ENCODE measurements at regions not wholly inside any gene's neighbourhood (a gene's known extent, or its start where the extent isn't known, plus 50 kb on each side); places are given as distances from the start of the nearest gene placed in this dataset.
A peak's percentile ranks its signal among the peaks of the same experiment; 100 is the strongest.

DNA sequence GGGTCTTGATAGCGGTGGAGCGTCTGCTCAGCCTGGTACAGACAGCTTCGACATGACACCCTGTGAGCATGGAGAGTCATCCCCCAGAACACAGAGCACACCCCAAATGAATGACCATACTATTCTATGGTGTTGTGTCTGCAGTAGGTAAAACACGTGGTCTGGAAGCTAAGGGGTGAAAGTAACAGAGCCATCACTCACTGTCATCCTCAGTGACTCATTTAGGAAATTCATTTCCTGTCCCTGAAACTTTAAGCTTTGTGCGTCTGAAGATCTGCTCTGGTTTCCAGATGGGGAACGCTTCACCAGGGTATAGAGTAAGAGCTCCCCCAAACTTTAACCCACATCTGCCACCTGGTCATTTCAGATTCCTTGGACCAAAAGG lies 94.8 kb upstream of the DISP3 start:
- peaks cover 2 to 5% of the 10 kb centered on the region in 2 donors for H3K9me3 Mint-ChIP-seq
- no peak overlapping the region for H3K4me3 Mint-ChIP-seq
- DNase-seq, result no peak

DNA sequence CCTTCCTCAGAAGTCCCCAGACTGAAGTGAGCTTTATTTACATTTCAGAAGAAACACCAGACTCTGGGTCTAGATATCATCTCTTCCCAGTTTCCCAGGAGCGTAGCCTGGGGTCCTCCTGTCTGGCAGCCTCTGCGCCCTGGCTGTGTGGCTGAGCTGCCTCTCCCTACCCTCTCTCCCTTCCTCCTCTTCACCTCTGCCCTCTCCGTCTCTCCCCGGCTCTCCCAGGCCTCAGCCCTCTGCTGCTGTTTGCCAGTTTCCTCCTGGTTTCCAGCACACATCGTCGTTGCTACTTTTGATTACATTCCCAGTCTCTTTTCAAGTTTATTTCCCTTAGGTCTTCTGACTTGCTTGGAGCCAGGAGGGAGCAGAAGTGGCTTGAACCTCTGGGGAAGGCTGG lies 91.1 kb upstream of the DISP3 start:
- peaks cover 14 to 24% of the 10 kb centered on the region in 2 donors for H3K4me1 Mint-ChIP-seq
- no peaks in the 10 kb centered on the region for H3K36me3 Mint-ChIP-seq
- H3K27me3 Mint-ChIP-seq, result peaks cover 28 to 30% of the 10 kb centered on the region in 2 donors
- H3K9me3 Mint-ChIP-seq, result no peaks in the 10 kb centered on the region
- H3K4me3 Mint-ChIP-seq, result no peak overlapping the region
- DNase-seq (no peak), ATAC-seq (replicated peaks) (no peak)
- H3K27ac Mint-ChIP-seq, result no peak overlapping the region

More for the DNA sequence above, 94.8 kb upstream of the DISP3 start:
- H3K27ac Mint-ChIP-seq, result no peak overlapping the region
- peaks cover 28 to 33% of the 10 kb centered on the region in 2 donors for H3K27me3 Mint-ChIP-seq
- ATAC-seq (replicated peaks), result peak; percentile 55 to 74
- H3K36me3 Mint-ChIP-seq, result no peaks in the 10 kb centered on the region
- peaks cover 13 to 19% of the 10 kb centered on the region in 2 donors for H3K4me1 Mint-ChIP-seq

DNA sequence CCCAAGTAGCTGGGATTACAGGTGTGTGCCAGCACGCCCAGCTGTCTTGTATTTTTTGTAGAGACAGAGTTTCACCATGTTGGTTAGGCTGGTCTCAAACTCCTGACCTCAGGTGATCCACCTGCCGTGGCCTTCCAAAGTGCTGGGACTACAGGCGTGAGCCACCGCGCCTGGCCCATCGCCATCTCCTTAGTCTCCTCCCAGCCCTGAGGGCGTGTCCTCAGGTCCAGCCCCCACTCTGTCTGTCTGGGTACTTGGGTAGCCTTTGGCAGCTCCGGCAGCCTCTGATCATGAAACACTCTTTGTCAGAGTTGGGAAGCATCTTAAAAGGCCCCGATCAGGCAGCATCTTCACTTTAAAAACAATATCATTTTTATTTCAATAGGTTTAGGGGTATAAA lies 90.3 kb upstream of the DISP3 start:
- H3K27ac Mint-ChIP-seq, result no peak overlapping the region
- no peaks in the 10 kb centered on the region for H3K9me3 Mint-ChIP-seq
- H3K4me1 Mint-ChIP-seq, result peaks cover 12 to 21% of the 10 kb centered on the region in 2 donors
- H3K27me3 Mint-ChIP-seq, result peaks cover 28% of the 10 kb centered on the region in 2 donors
- no peak for DNase-seq
- H3K36me3 Mint-ChIP-seq, result no peaks in the 10 kb centered on the region
- H3K4me3 Mint-ChIP-seq, result no peak overlapping the region
- no peak for ATAC-seq (replicated peaks)

DNA sequence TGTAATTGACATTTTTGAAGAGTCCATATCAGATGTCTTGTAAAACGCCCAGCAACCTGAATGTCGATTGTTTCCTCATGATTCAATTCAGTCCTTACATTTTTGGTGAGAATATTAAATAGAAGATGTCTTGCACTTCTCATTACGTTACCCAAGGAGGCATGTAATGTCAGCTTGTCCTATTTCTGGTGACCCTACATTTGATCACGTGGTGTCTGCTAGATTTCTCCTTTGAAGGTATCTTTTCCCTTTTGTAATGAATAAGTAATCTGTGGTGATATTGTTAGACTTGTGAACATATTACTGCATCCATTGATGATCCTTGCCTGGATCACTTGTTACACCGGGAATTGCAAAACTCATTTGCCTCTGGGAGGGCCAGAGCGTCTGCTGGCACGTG lies 87.6 kb upstream of the DISP3 start:
- no peak overlapping the region for H3K27ac Mint-ChIP-seq

DNA sequence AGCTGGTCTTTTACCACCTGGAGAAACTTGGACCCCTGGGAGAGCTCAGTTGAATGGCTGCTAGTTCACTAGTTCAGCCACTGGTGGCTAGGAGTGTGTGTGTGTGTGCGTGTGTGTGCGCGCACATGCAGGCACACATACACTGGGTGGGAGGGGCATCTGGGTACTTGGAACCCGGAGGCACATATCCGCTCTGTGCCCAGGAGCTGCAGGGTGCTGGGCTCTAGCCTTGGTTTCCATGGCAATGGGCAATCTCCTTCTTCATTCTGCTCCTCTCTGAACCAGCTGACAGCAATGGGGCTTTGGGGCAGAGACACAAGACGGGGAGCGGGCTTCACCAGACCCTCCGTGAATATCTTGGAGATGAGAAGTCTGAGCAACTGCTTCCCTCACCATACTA lies 87.1 kb upstream of the DISP3 start:
- Mint-ChIP-seq H3K4me3 (no peak overlapping the region), H3K27ac (no peak overlapping the region), H3K36me3 (no peaks in the 10 kb centered on the region), H3K27me3 (peaks cover 25 to 36% of the 10 kb centered on the region in 2 donors), H3K9me3 (no peaks in the 10 kb centered on the region), H3K4me1 (peaks cover 4 to 10% of the 10 kb centered on the region in 2 donors)
- DNase-seq (no peak), ATAC-seq (replicated peaks) (no peak)

More for the DNA sequence above, 87.6 kb upstream of the DISP3 start:
- DNase-seq, result no peak
- no peak for ATAC-seq (replicated peaks)
- Mint-ChIP-seq H3K4me3 (no peak overlapping the region), H3K27me3 (peaks cover 21 to 37% of the 10 kb centered on the region in 2 donors), H3K36me3 (no peaks in the 10 kb centered on the region), H3K9me3 (no peaks in the 10 kb centered on the region), H3K4me1 (peaks cover 4 to 10% of the 10 kb centered on the region in 2 donors)

DNA sequence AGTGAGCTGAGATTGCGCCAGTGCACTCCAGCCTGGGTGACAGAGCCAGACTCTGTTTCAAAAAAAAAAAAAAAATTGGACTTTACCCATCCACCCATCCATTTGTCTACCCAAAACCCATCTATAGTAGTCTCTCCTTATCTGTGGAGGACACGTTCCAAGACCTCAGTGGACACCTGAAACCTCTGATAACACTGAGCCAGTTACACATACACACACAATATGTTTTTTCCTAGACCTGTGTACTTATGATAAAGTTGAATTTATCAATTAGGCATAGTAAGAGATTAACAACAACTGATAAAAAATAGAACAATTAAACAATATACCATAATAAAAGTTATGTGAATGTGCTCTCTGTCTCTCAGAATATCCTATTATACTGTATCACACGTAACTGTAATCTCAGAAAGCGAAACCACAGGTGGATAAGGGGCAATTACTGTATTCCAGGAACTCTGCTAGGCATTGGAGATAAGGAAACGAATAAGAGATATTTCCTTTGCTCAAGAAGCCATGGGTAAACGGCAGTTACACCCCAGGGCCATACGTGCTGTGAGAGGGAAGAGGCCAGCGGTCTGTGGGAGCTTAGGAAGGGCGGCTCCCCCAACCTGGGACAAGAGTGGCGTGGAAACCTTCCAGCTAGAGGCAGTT lies 84.2 kb upstream of the DISP3 start:
- no peak overlapping the region for H3K27ac Mint-ChIP-seq
- no peak for ATAC-seq (replicated peaks)
- DNase-seq, result no peak
- peaks cover 20 to 28% of the 10 kb centered on the region in 2 donors for H3K27me3 Mint-ChIP-seq
- no peaks in the 10 kb centered on the region for H3K36me3 Mint-ChIP-seq
- H3K9me3 Mint-ChIP-seq, result no peaks in the 10 kb centered on the region
- H3K4me1 Mint-ChIP-seq, result peaks cover 1 to 10% of the 10 kb centered on the region in 2 donors
- H3K4me3 Mint-ChIP-seq, result no peak overlapping the region

DNA sequence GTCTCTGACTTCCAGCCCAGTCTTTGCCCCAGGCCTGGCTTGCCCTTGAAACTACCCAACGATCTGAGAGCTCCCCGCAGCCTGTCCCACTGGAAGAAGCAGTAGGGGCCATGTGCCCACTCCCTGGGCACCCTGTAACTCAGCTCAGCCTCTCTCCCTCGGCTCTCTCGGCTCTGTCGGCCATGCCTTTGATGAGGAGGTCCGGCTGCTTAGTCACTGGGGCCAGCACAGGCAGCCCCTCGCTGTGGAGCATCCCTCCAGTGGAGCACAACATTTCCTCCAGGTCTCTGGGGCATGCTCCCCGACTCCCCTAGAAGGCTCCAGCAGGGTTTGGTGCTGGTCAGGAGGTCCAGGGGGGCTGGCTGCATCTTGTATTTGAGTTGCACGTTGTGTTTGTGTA lies 83.3 kb upstream of the DISP3 start:
- H3K36me3 Mint-ChIP-seq, result no peaks in the 10 kb centered on the region
- peaks cover 1 to 10% of the 10 kb centered on the region in 2 donors for H3K4me1 Mint-ChIP-seq
- peaks cover 20 to 28% of the 10 kb centered on the region in 2 donors for H3K27me3 Mint-ChIP-seq
- DNase-seq, result no peak
- no peak overlapping the region for H3K4me3 Mint-ChIP-seq
- no peak for ATAC-seq (replicated peaks)
- H3K9me3 Mint-ChIP-seq, result no peaks in the 10 kb centered on the region
- no peak overlapping the region for H3K27ac Mint-ChIP-seq

DNA sequence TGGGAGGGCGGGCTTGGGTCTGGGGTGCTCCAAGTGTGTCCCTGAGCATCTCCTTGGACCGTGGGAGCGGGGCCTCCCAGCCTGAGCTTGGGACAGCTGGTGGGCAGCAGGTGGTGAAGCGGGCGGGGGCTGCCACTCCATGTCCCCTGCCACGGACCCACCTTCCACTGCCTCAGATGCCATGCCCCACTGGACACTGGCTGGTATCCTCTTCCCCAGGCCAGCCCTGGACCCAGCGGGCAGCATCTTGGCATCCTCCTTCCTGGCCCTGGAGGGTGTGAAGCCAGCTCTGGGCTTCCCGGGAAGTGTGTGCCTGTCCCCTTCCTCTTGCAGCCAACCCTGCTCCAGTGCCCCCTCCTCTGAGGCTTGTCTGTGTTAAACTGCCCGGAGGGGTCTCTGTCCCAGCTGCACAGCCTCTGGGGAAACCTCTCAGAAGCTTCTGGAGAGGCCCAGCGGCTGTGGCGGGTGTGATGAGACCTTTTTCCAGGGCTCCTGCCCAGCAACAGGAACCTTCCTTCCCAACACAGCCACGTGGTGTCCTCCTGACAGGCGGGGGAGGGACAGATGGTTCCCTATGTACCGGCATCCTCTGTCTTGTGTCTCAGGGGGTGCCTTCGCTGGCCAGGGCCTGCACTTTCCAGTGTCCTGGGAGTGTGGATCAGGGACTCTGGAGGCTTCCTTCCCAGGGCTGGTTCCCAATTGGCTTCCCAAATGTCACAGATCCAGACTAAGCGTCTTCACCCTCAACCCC lies 81.6 kb upstream of the DISP3 start:
- Mint-ChIP-seq H3K4me1 (peaks cover 0 to 5% of the 10 kb centered on the region in 2 donors), H3K27ac (peak overlapping the region; percentile 27), H3K36me3 (no peaks in the 10 kb centered on the region), H3K9me3 (no peaks in the 10 kb centered on the region), H3K4me3 (no peak overlapping the region), H3K27me3 (peaks cover 20 to 28% of the 10 kb centered on the region in 2 donors)
- DNase-seq (no peak), ATAC-seq (replicated peaks) (no peak)

DNA sequence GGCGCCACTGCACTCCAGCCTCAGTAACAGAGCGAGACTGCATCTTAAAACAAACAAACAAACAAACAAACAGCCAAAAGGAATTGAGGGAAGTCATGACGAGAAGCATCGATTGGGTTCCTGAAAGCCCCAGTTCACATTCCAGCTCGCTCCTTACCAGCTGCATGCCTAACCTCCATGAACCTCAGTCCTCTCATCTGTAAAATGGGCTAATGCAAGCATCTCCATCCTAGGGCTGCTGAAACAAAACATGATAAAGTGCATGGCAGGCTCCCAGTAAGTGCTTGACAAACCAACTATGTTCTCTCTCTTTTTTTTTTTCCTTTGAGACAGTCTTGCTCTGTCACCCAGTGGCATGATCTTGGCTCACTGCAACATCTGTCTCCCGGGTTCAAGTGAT lies 79.7 kb upstream of the DISP3 start:
- Mint-ChIP-seq H3K9me3 (no peaks in the 10 kb centered on the region), H3K27me3 (peaks cover 16 to 28% of the 10 kb centered on the region in 2 donors), H3K4me1 (peaks cover 0 to 5% of the 10 kb centered on the region in 2 donors), H3K4me3 (no peak overlapping the region), H3K27ac (no peak overlapping the region), H3K36me3 (no peaks in the 10 kb centered on the region)
- DNase-seq (no peak), ATAC-seq (replicated peaks) (no peak)

DNA sequence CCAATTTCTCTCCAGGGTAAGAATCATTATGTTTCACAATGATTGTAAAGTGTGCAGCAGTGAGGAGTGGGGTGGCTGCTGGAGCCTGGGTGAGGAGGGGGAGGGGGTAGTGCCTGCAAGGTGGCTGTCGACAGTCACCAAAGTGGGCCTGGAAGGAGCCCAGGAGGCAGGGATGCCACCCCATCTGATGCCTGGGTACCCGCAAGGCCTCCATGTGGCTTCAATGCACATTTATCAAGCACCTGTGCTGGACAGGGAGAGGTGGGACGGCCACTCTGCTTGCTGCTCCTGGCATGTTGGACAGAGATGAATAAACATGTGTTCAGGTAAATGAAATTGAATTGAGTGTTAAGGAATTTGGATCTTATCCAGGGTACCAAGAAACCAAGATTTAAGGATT lies 78.8 kb upstream of the DISP3 start:
- no peaks in the 10 kb centered on the region for H3K36me3 Mint-ChIP-seq
- H3K9me3 Mint-ChIP-seq, result no peaks in the 10 kb centered on the region
- H3K27me3 Mint-ChIP-seq, result peaks cover 16 to 27% of the 10 kb centered on the region in 2 donors
- ATAC-seq (replicated peaks) (no peak), DNase-seq (no peak)
- H3K27ac Mint-ChIP-seq, result peak overlapping the region; percentile 56
- H3K4me1 Mint-ChIP-seq, result peaks cover 3 to 9% of the 10 kb centered on the region in 2 donors
- H3K4me3 Mint-ChIP-seq, result no peak overlapping the region

DNA sequence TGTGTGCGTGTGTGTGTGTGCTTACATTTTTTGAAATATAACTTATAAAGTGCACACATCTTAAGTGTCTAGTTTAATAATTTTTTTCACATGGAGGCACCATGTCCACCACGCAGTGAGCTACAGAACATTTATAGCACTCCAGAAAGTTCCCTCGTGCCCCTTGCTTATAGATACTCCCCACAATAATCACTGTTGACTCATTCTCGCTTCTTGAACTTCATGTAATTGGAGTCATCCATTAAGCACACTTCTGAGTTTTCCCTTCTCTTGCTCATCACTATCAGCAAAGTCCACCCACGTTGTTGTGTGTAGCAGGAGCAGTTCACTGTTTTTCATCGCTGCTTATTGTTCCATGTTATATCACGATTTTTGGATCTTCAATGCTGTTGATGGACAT lies 78.4 kb upstream of the DISP3 start:
- Mint-ChIP-seq H3K4me3 (no peak overlapping the region), H3K27me3 (peaks cover 16 to 25% of the 10 kb centered on the region in 2 donors), H3K9me3 (no peaks in the 10 kb centered on the region), H3K36me3 (no peaks in the 10 kb centered on the region), H3K27ac (no peak overlapping the region), H3K4me1 (peaks cover 4 to 13% of the 10 kb centered on the region in 2 donors)
- ATAC-seq (replicated peaks) (no peak), DNase-seq (no peak)

DNA sequence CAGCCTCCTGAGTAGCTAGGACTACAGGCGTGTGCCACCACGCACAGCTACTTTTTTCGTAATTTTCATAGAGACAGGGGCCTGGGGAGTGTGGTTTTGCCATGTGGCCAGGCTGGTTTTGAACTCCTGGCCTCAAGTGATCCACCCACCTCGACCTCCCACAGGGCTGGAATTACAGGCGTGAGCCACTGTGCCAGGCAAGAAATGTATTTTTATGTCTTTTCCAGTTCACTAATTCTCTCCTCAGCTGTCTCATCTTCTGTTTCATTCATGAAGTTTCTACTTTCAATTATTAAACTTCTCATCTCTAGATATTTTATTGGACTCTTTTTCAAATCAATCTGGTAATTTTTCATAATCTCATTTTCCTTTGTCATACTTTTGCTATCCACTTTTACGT lies 72.1 kb upstream of the DISP3 start:
- ATAC-seq (replicated peaks) (peak; percentile 53 to 60), DNase-seq (peak; percentile 9)
- H3K4me3 Mint-ChIP-seq, result peak overlapping the region; percentile 54 to 57
- peaks cover 20 to 41% of the 10 kb centered on the region in 2 donors for H3K4me1 Mint-ChIP-seq
- peaks cover 0 to 5% of the 10 kb centered on the region in 2 donors for H3K27me3 Mint-ChIP-seq
- peak overlapping the region; percentile 92 for H3K27ac Mint-ChIP-seq
- peaks cover 11 to 12% of the 10 kb centered on the region in 2 donors for H3K36me3 Mint-ChIP-seq
- peaks cover 15 to 16% of the 10 kb centered on the region in 2 donors for H3K9me3 Mint-ChIP-seq

DNA sequence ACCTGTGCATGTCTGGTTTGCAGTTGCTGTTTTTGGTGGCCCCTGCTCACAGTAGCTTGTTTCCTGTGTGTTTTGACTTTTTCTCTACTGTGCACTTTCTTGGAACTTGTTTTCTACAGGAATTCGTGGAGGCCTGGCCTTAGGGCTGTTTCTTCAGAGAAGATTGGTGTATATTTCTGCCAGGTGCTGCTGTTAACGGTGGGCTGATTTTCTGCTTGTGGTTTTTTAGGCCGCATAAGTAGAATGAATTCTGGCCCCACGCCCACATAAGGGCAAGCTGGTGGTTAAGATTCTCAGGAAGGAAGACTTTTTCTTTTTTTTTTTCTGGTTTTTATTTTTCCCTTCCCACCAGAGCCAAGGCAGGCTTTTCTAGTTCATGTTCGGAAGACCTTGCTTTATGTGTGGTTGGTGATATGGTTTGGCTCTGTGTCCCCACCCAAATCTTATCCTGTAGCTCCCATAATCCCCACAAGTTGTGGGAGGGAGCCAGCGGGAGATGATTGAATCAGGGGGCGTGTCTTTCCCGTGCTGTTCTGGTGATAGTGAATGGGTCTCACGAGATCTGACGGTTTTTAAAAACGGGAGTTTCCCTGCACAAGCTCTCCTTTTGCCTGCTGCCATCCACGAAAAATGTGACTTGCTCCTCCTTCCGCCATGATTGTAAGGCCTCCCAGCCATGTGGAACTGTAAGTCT lies 71.5 kb upstream of the DISP3 start:
- DNase-seq (peak; percentile 77), ATAC-seq (replicated peaks) (peak; percentile 94 to 95)
- H3K9me3 Mint-ChIP-seq, result peaks cover 15 to 16% of the 10 kb centered on the region in 2 donors
- H3K4me3 Mint-ChIP-seq, result peak overlapping the region; percentile 54 to 57
- H3K4me1 Mint-ChIP-seq, result peaks cover 20 to 41% of the 10 kb centered on the region in 2 donors
- H3K36me3 Mint-ChIP-seq, result peaks cover 11 to 12% of the 10 kb centered on the region in 2 donors
- H3K27ac Mint-ChIP-seq, result peak overlapping the region; percentile 92
- H3K27me3 Mint-ChIP-seq, result peaks cover 0 to 5% of the 10 kb centered on the region in 2 donors

DNA sequence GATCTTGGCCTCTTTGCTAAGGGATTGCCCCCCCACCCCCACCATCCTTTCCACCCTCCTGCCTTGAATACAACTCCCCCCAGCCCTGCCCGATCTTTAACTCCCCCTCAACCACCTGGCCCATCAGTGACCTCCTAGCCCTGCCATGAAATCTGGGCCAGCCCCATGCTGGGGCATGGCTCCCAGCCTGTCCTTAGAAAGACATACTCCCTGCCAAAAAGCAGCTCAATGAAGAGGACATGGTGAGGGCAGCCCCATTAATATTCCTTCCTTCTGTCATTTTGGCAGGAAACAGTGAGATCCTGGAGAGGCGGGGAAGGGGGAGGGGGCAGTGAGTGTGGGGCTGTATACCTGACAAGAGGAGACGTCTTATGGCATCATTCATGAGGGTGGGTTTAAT lies 66.8 kb upstream of the DISP3 start:
- peaks cover 4 to 6% of the 10 kb centered on the region in 2 donors for H3K9me3 Mint-ChIP-seq
- ATAC-seq (replicated peaks), result no peak
- DNase-seq, result no peak
- no peak overlapping the region for H3K4me3 Mint-ChIP-seq
- H3K4me1 Mint-ChIP-seq, result peaks cover 9 to 18% of the 10 kb centered on the region in 2 donors
- peaks cover 9 to 12% of the 10 kb centered on the region in 2 donors for H3K27me3 Mint-ChIP-seq
- H3K27ac Mint-ChIP-seq, result no peak overlapping the region
- peaks cover under 1 to 1% of the 10 kb centered on the region in 2 donors for H3K36me3 Mint-ChIP-seq

Measured in stimulated activated naive B cell treated with anti-CD40 and anti-IgM and Interleukin-4, amounts not matched to agents 10 μg/mL and 1 μg/mL and 100 μg/mL, for 72 hours (primary cell).